ENCODE measurements at regions not wholly inside any gene's neighbourhood (a gene's known extent, or its start where the extent isn't known, plus 50 kb on each side); places are given as distances from the start of the nearest gene placed in this dataset.
"Not testable (repeated sequence)": the region's sequence is repeated elsewhere in the genome, so short reads cannot be mapped to it uniquely, and the experiment has no call there.

- H3K9me1 ChIP-seq (ENCODE audit: control insufficient read depth, extremely low read depth, insufficient read depth, low read length); FAIRE-seq; dilution Hi-C loops (cut with MboI; ENCODE audit: extremely low pct_ligation_motif_present, low sequenced_read_pairs); H3K79me2 ChIP-seq (ENCODE audit: control insufficient read depth, insufficient read depth, low read length); H3K27me3 ChIP-seq (ENCODE audit: control insufficient read depth, extremely low read depth, insufficient read depth, low read length); H2AFZ ChIP-seq (ENCODE audit: control insufficient read depth, low read length); H3K36me3 ChIP-seq (ENCODE audit: control insufficient read depth in 2 of 2, extremely low read depth in 1 of 2, insufficient read depth in 2 of 2, low read length in 2 of 2); H3K9ac ChIP-seq (ENCODE audit: control insufficient read depth, extremely low read depth, insufficient read depth, low read length); H3K4me3 ChIP-seq (ENCODE audit: control insufficient read depth in 2 of 3, extremely low read depth in 1 of 3, insufficient read depth in 2 of 3, low read depth in 1 of 3, low read length in 3 of 3); H3K4me1 ChIP-seq (ENCODE audit: control insufficient read depth, extremely low read depth, insufficient read depth, low read length); H4K20me1 ChIP-seq (ENCODE audit: control insufficient read depth, extremely low read depth, insufficient read depth, low read length); H3K27ac ChIP-seq (ENCODE audit: control insufficient read depth, insufficient read depth, low read length); H3K9me3 ChIP-seq (ENCODE audit: control insufficient read depth, low read depth, low read length); H3K4me2 ChIP-seq (ENCODE audit: control insufficient read depth, extremely low read depth, insufficient read depth, low read depth, low read length); DNase-seq (ENCODE audit: low read depth, low spot score): not testable (repeated sequence)
Measured at GRCh38 chr2:90239769-90240168, 1548.3 kb downstream of the RPIA start.

- H4K20me1 ChIP-seq (ENCODE audit: control insufficient read depth, extremely low read depth, insufficient read depth, low read length); H3K9me1 ChIP-seq (ENCODE audit: control insufficient read depth, extremely low read depth, insufficient read depth, low read length); DNase-seq (ENCODE audit: low read depth, low spot score); H2AFZ ChIP-seq (ENCODE audit: control insufficient read depth, low read length); H3K9me3 ChIP-seq (ENCODE audit: control insufficient read depth, low read depth, low read length); H3K4me1 ChIP-seq (ENCODE audit: control insufficient read depth, extremely low read depth, insufficient read depth, low read length); H3K27ac ChIP-seq (ENCODE audit: control insufficient read depth, insufficient read depth, low read length); FAIRE-seq; H3K27me3 ChIP-seq (ENCODE audit: control insufficient read depth, extremely low read depth, insufficient read depth, low read length); H3K4me3 ChIP-seq (ENCODE audit: control insufficient read depth in 2 of 3, extremely low read depth in 1 of 3, insufficient read depth in 2 of 3, low read depth in 1 of 3, low read length in 3 of 3); H3K36me3 ChIP-seq (ENCODE audit: control insufficient read depth in 2 of 2, extremely low read depth in 1 of 2, insufficient read depth in 2 of 2, low read length in 2 of 2); H3K79me2 ChIP-seq (ENCODE audit: control insufficient read depth, insufficient read depth, low read length); H3K4me2 ChIP-seq (ENCODE audit: control insufficient read depth, extremely low read depth, insufficient read depth, low read depth, low read length); H3K9ac ChIP-seq (ENCODE audit: control insufficient read depth, extremely low read depth, insufficient read depth, low read length); dilution Hi-C loops (cut with MboI; ENCODE audit: extremely low pct_ligation_motif_present, low sequenced_read_pairs): not testable (repeated sequence)
Measured at GRCh38 chr2:90244902-90245765, 1553.7 kb downstream of the RPIA start.

- H3K4me2 ChIP-seq (ENCODE audit: control insufficient read depth, extremely low read depth, insufficient read depth, low read depth, low read length); H3K9me1 ChIP-seq (ENCODE audit: control insufficient read depth, extremely low read depth, insufficient read depth, low read length); H3K27me3 ChIP-seq (ENCODE audit: control insufficient read depth, extremely low read depth, insufficient read depth, low read length); H3K79me2 ChIP-seq (ENCODE audit: control insufficient read depth, insufficient read depth, low read length); H3K4me1 ChIP-seq (ENCODE audit: control insufficient read depth, extremely low read depth, insufficient read depth, low read length); H3K36me3 ChIP-seq (ENCODE audit: control insufficient read depth in 2 of 2, extremely low read depth in 1 of 2, insufficient read depth in 2 of 2, low read length in 2 of 2); DNase-seq (ENCODE audit: low read depth, low spot score); H3K9me3 ChIP-seq (ENCODE audit: control insufficient read depth, low read depth, low read length); H3K4me3 ChIP-seq (ENCODE audit: control insufficient read depth in 2 of 3, extremely low read depth in 1 of 3, insufficient read depth in 2 of 3, low read depth in 1 of 3, low read length in 3 of 3); FAIRE-seq; dilution Hi-C loops (cut with MboI; ENCODE audit: extremely low pct_ligation_motif_present, low sequenced_read_pairs); H2AFZ ChIP-seq (ENCODE audit: control insufficient read depth, low read length); H3K27ac ChIP-seq (ENCODE audit: control insufficient read depth, insufficient read depth, low read length); H4K20me1 ChIP-seq (ENCODE audit: control insufficient read depth, extremely low read depth, insufficient read depth, low read length); H3K9ac ChIP-seq (ENCODE audit: control insufficient read depth, extremely low read depth, insufficient read depth, low read length): not testable (repeated sequence)
Measured at GRCh38 chr2:90248400-90248799, 1556.9 kb downstream of the RPIA start.

GRCh38 chr2:90250350-90250749 is 1558.9 kb downstream of the RPIA start:
- H3K9me1 ChIP-seq (ENCODE audit: control insufficient read depth, extremely low read depth, insufficient read depth, low read length); H3K27me3 ChIP-seq (ENCODE audit: control insufficient read depth, extremely low read depth, insufficient read depth, low read length); H3K9ac ChIP-seq (ENCODE audit: control insufficient read depth, extremely low read depth, insufficient read depth, low read length); H3K27ac ChIP-seq (ENCODE audit: control insufficient read depth, insufficient read depth, low read length); H3K79me2 ChIP-seq (ENCODE audit: control insufficient read depth, insufficient read depth, low read length); H3K9me3 ChIP-seq (ENCODE audit: control insufficient read depth, low read depth, low read length); dilution Hi-C loops (cut with MboI; ENCODE audit: extremely low pct_ligation_motif_present, low sequenced_read_pairs); H4K20me1 ChIP-seq (ENCODE audit: control insufficient read depth, extremely low read depth, insufficient read depth, low read length); H3K4me2 ChIP-seq (ENCODE audit: control insufficient read depth, extremely low read depth, insufficient read depth, low read depth, low read length); H3K4me1 ChIP-seq (ENCODE audit: control insufficient read depth, extremely low read depth, insufficient read depth, low read length); DNase-seq (ENCODE audit: low read depth, low spot score); H2AFZ ChIP-seq (ENCODE audit: control insufficient read depth, low read length); H3K4me3 ChIP-seq (ENCODE audit: control insufficient read depth in 2 of 3, extremely low read depth in 1 of 3, insufficient read depth in 2 of 3, low read depth in 1 of 3, low read length in 3 of 3); FAIRE-seq; H3K36me3 ChIP-seq (ENCODE audit: control insufficient read depth in 2 of 2, extremely low read depth in 1 of 2, insufficient read depth in 2 of 2, low read length in 2 of 2): not testable (repeated sequence)

GRCh38 chr2:90251576-90251975 is 1560.1 kb downstream of the RPIA start:
- dilution Hi-C loops (cut with MboI; ENCODE audit: extremely low pct_ligation_motif_present, low sequenced_read_pairs); H3K4me2 ChIP-seq (ENCODE audit: control insufficient read depth, extremely low read depth, insufficient read depth, low read depth, low read length); H3K4me1 ChIP-seq (ENCODE audit: control insufficient read depth, extremely low read depth, insufficient read depth, low read length); H3K79me2 ChIP-seq (ENCODE audit: control insufficient read depth, insufficient read depth, low read length); H4K20me1 ChIP-seq (ENCODE audit: control insufficient read depth, extremely low read depth, insufficient read depth, low read length); FAIRE-seq; H3K27me3 ChIP-seq (ENCODE audit: control insufficient read depth, extremely low read depth, insufficient read depth, low read length); H3K9me3 ChIP-seq (ENCODE audit: control insufficient read depth, low read depth, low read length); H3K4me3 ChIP-seq (ENCODE audit: control insufficient read depth in 2 of 3, extremely low read depth in 1 of 3, insufficient read depth in 2 of 3, low read depth in 1 of 3, low read length in 3 of 3); H3K36me3 ChIP-seq (ENCODE audit: control insufficient read depth in 2 of 2, extremely low read depth in 1 of 2, insufficient read depth in 2 of 2, low read length in 2 of 2); H3K9me1 ChIP-seq (ENCODE audit: control insufficient read depth, extremely low read depth, insufficient read depth, low read length); H3K27ac ChIP-seq (ENCODE audit: control insufficient read depth, insufficient read depth, low read length); DNase-seq (ENCODE audit: low read depth, low spot score); H2AFZ ChIP-seq (ENCODE audit: control insufficient read depth, low read length); H3K9ac ChIP-seq (ENCODE audit: control insufficient read depth, extremely low read depth, insufficient read depth, low read length): not testable (repeated sequence)

Data from keratinocyte (primary cell).